Kidney (tissue), 13 donors: ENCODE measurements at regions not wholly inside any gene's neighbourhood (a gene's known extent, or its start where the extent isn't known, plus 50 kb on each side); places are given as distances from the start of the nearest gene placed in this dataset.

Experiments used
- DNase-seq, 5 donors: peaks; one replicate each; pipeline ENCODE4 v3.0.0-alpha.2; 2013 to 2020
- FAIRE-seq: peaks from 2 replicates; lab custom pipeline; 2012; peaks lifted over from hg19 to GRCh38; lab: Jason Lieb, UNC
- H3K27ac ChIP-seq, 2 donors: one replicate each; pipeline ENCODE4 v1.7.0; 2013; ENCODE audit warnings: low read depth in 2 of 2, low read length in 2 of 2, inconsistent platforms in 1 of 2
- H3K27me3 ChIP-seq: one replicate; pipeline ENCODE4 v1.7.1; 2013; ENCODE audit warnings: low read length, inconsistent platforms; ENCODE audit not compliant: control insufficient read depth, insufficient read depth
- H3K36me3 ChIP-seq, 3 donors: one replicate each; pipeline versions ENCODE4 v1.7.0 to v1.7.1; 2013; ENCODE audit warnings: low read length in 3 of 3, control low read depth in 1 of 3, inconsistent platforms in 1 of 3; ENCODE audit not compliant: insufficient read depth in 3 of 3, control insufficient read depth in 2 of 3
- H3K4me1 ChIP-seq, 3 donors: one replicate each; pipeline versions ENCODE4 v1.7.0 to v1.7.1; 2013; ENCODE audit warnings: low read length in 3 of 3, inconsistent platforms in 1 of 3, low read depth in 1 of 3; ENCODE audit not compliant: control insufficient read depth in 2 of 3, insufficient read depth in 2 of 3
- H3K4me3 ChIP-seq, 3 donors: one replicate each; pipeline versions ENCODE4 v1.7.0 to v1.8.1; 2013; ENCODE audit warnings: low read length in 3 of 3, control low read depth in 1 of 3, inconsistent platforms in 1 of 3
- H3K9ac ChIP-seq, 3 donors: one replicate each; pipeline versions ENCODE4 v1.7.0 to v1.7.1; 2013; ENCODE audit warnings: low read length in 3 of 3, control low read depth in 1 of 3, inconsistent platforms in 1 of 3
- H3K9me3 ChIP-seq, 3 donors: one replicate each; pipeline versions ENCODE4 v1.7.0 to v1.7.1; 2013; ENCODE audit warnings: low read length in 3 of 3, control low read depth in 1 of 3, inconsistent platforms in 1 of 3; ENCODE audit not compliant: control insufficient read depth in 2 of 3, insufficient read depth in 1 of 3
- CTCF ChIP-seq: IDR thresholded peaks from 3 replicates; pipeline ENCODE4 v1.5.1; 2012; ENCODE audit warnings: mild to moderate bottlenecking, moderate library complexity, borderline replicate concordance; ENCODE audit not compliant: insufficient read depth; ENCODE audit errors: extremely low read depth
- intact Hi-C: fragments of 100-400 bp; cut with DNase I; formaldehyde crosslinking; loops from one replicate; pipeline ENCODE4 v1.11.1; 2022
- donor health status: control.
- donor health status: control.
- donor health status: control.
- donor health status: control.
- donor health status: control.
- donor health status: DM: yes; HTN: yes; CAD: no.
- donor health status: Normal renal cell carcinoma (clear cell type).

- H3K27ac ChIP-seq = no peak overlapping the region
- no peak overlapping the region for H3K9ac ChIP-seq
- TF ChIP-seq CTCF = no peak
- no peaks in the 10 kb centered on the region for H3K27me3 ChIP-seq
- H3K4me1 ChIP-seq = no peaks in the 10 kb centered on the region
- H3K36me3 ChIP-seq = no peaks in the 10 kb centered on the region
- no peaks in the 10 kb centered on the region for H3K9me3 ChIP-seq
- no peak for DNase-seq
- intact Hi-C loops = no loop called here
- FAIRE-seq = no peak
- H3K4me3 ChIP-seq = no peak overlapping the region
Measured at GRCh38 chr16:7843261-7843660, 510.6 kb downstream of the RBFOX1 start.

- Histone ChIP-seq H3K36me3 (no peaks in the 10 kb centered on the region), H3K9me3 (no peaks in the 10 kb centered on the region), H3K27ac (no peak overlapping the region), H3K9ac (no peak overlapping the region), H3K4me1 (no peaks in the 10 kb centered on the region), H3K27me3 (no peaks in the 10 kb centered on the region), H3K4me3 (no peak overlapping the region)
- intact Hi-C loops = no loop called here
- DNase-seq (peak in 3 of 5 donors; percentile 30 to 63 (median 30)), FAIRE-seq (no peak)
- no peak for TF ChIP-seq CTCF
Measured at GRCh38 chr16:7839568-7839967, 506.9 kb downstream of the RBFOX1 start.

- no peaks in the 10 kb centered on the region for H3K27me3 ChIP-seq
- no peaks in the 10 kb centered on the region for H3K36me3 ChIP-seq
- intact Hi-C loops = no loop called here
- no peaks in the 10 kb centered on the region for H3K9me3 ChIP-seq
- no peak overlapping the region for H3K27ac ChIP-seq
- TF ChIP-seq CTCF = no peak
- FAIRE-seq = no peak
- H3K4me3 ChIP-seq = no peak overlapping the region
- no peaks in the 10 kb centered on the region for H3K4me1 ChIP-seq
- DNase-seq = no peak
- H3K9ac ChIP-seq = no peak overlapping the region
Measured at GRCh38 chr16:7834771-7835431, 502.3 kb downstream of the RBFOX1 start.

GRCh38 chr16:7820816-7821215 is 488.2 kb downstream of the RBFOX1 start:
- Histone ChIP-seq H3K4me1 (no peaks in the 10 kb centered on the region), H3K9ac (no peak overlapping the region), H3K36me3 (no peaks in the 10 kb centered on the region), H3K27ac (no peak overlapping the region), H3K9me3 (no peaks in the 10 kb centered on the region), H3K27me3 (no peaks in the 10 kb centered on the region), H3K4me3 (no peak overlapping the region)
- DNase-seq (peak in 1 of 5 donors; percentile 4), FAIRE-seq (no peak)
- intact Hi-C loops = no loop called here
- TF ChIP-seq CTCF = no peak
